Peyer's patch (tissue), 4 donors: ENCODE measurements at regions not wholly inside any gene's neighbourhood (a gene's known extent, or its start where the extent isn't known, plus 50 kb on each side); places are given as distances from the start of the nearest gene placed in this dataset.
"Not testable (repeated sequence)": the region's sequence is repeated elsewhere in the genome, so short reads cannot be mapped to it uniquely, and the experiment has no call there.

Experiments
- DNase-seq, 3 donors: peaks; one replicate each; pipeline ENCODE4 v3.0.0-alpha.2; 2017 to 2019
- H3K27ac ChIP-seq, 4 donors: fragments of 200-600 bp; sonication (generic); one replicate each; pipeline ENCODE4 v1.5.1; 2016 to 2019
- H3K27me3 ChIP-seq, 2 donors: fragments of 200-600 bp; sonication (generic); one replicate each; pipeline ENCODE4 v1.5.1; 2019
- H3K36me3 ChIP-seq, 3 donors: fragments of 200-600 bp; sonication (generic); one replicate each; pipeline ENCODE4 v1.5.1; 2016 to 2019
- H3K4me1 ChIP-seq, 4 donors: fragments of 200-600 bp; sonication (generic); one replicate each; pipeline ENCODE4 v1.5.1; 2016 to 2019
- H3K4me3 ChIP-seq, 4 donors: fragments of 200-600 bp; sonication (generic); 1 replicate in 3 of 4; 2 replicates in 1 of 4; pipeline ENCODE4 v1.5.1; 2016 to 2019; ENCODE audit warnings: mild to moderate bottlenecking in 1 of 4
- H3K9me3 ChIP-seq, 4 donors: fragments of 200-600 bp; sonication (generic); one replicate each; pipeline ENCODE4 v1.5.1; 2016 to 2019; ENCODE audit warnings: mild to moderate bottlenecking in 1 of 4
- POLR2A ChIP-seq, 2 donors: fragments of 450-650 bp; IDR thresholded peaks; one replicate each; pipeline ENCODE4 v1.5.1; 2017; ENCODE audit warnings: antibody characterized with exemption in 2 of 2, mild to moderate bottlenecking in 2 of 2, moderate library complexity in 2 of 2
- TF ChIP-seq, protein P1 (sequence below), 6 experiments: fragments of 450-650 bp in 4 of 6; fragments of 200-600 bp in 2 of 6; sonication (generic) in 1 of 6; IDR thresholded peaks; one replicate each; pipeline ENCODE4 v1.5.1; 2017 to 2019; ENCODE audit warnings: antibody characterized with exemption in 6 of 6, mild to moderate bottlenecking in 3 of 6, moderate library complexity in 1 of 6

GRCh38 chr7:118995350-118995749 is 770.8 kb downstream of the ANKRD7 start:
- Histone ChIP-seq H3K9me3 (no peaks in the 10 kb centered on the region), H3K36me3 (no peaks in the 10 kb centered on the region), H3K4me3 (no peak overlapping the region), H3K27ac (no peak overlapping the region), H3K4me1 (no peaks in the 10 kb centered on the region), H3K27me3 (no peaks in the 10 kb centered on the region)
- DNase-seq: no peak
- TF ChIP-seq, protein P1, sequence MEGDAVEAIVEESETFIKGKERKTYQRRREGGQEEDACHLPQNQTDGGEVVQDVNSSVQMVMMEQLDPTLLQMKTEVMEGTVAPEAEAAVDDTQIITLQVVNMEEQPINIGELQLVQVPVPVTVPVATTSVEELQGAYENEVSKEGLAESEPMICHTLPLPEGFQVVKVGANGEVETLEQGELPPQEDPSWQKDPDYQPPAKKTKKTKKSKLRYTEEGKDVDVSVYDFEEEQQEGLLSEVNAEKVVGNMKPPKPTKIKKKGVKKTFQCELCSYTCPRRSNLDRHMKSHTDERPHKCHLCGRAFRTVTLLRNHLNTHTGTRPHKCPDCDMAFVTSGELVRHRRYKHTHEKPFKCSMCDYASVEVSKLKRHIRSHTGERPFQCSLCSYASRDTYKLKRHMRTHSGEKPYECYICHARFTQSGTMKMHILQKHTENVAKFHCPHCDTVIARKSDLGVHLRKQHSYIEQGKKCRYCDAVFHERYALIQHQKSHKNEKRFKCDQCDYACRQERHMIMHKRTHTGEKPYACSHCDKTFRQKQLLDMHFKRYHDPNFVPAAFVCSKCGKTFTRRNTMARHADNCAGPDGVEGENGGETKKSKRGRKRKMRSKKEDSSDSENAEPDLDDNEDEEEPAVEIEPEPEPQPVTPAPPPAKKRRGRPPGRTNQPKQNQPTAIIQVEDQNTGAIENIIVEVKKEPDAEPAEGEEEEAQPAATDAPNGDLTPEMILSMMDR (IDR thresholded peaks at IDR 0.05): no peak
- no peak for TF ChIP-seq POLR2A (IDR thresholded peaks at IDR 0.05)

- H3K27me3 ChIP-seq: no peaks in the 10 kb centered on the region
- no peak overlapping the region for H3K27ac ChIP-seq
- H3K9me3 ChIP-seq: no peaks in the 10 kb centered on the region
- no peak overlapping the region for H3K4me3 ChIP-seq
- H3K36me3 ChIP-seq: no peaks in the 10 kb centered on the region
- H3K4me1 ChIP-seq: no peaks in the 10 kb centered on the region
- TF ChIP-seq, protein P1 (IDR thresholded peaks at IDR 0.05): no peak
- TF ChIP-seq POLR2A (IDR thresholded peaks at IDR 0.05): no peak
- no peak for DNase-seq
Measured at GRCh38 chr7:119007236-119007635, 782.7 kb downstream of the ANKRD7 start.

- no peak for TF ChIP-seq POLR2A (IDR thresholded peaks at IDR 0.05)
- TF ChIP-seq, protein P1 (IDR thresholded peaks at IDR 0.05): no peak
- no peaks in the 10 kb centered on the region for H3K36me3 ChIP-seq
Measured at GRCh38 chr7:119010635-119011034, 786.1 kb downstream of the ANKRD7 start.

DNA sequence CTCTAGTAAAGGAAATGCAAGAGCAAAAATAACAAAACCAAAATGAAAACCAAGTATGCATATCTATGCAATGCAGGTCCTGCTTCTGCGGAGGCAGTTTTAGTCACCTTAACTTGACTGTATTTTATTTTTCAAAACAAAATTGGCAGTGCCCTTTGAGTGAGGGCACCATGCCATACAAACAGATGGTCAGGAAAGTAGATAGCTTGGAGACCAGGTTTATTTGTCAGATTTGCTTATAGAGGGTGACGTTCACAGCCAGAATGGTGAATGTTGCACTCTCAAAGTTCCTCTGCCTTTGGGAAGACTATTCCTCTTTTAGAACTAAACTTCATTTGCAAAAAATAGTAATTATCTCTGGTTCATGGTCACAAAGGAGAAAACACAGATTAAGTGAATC is 801.9 kb downstream of the ANKRD7 start:
- Histone ChIP-seq H3K4me1 (no peaks in the 10 kb centered on the region), H3K4me3 (no peak overlapping the region), H3K9me3 (no peaks in the 10 kb centered on the region), H3K27ac (no peak overlapping the region), H3K36me3 (no peaks in the 10 kb centered on the region), H3K27me3 (no peaks in the 10 kb centered on the region)
- no peak for DNase-seq
- TF ChIP-seq, protein P1 (IDR thresholded peaks at IDR 0.05): no peak
- no peak for TF ChIP-seq POLR2A (IDR thresholded peaks at IDR 0.05)

More at GRCh38 chr7:119010635-119011034, 786.1 kb downstream of the ANKRD7 start:
- no peak overlapping the region for H3K27ac ChIP-seq
- H3K9me3 ChIP-seq: no peaks in the 10 kb centered on the region
- DNase-seq: no peak
- no peaks in the 10 kb centered on the region for H3K27me3 ChIP-seq
- H3K4me1 ChIP-seq: no peaks in the 10 kb centered on the region
- no peak overlapping the region for H3K4me3 ChIP-seq

GRCh38 chr7:119028736-119029135 is 804.2 kb downstream of the ANKRD7 start:
- H3K27ac ChIP-seq: no peak overlapping the region
- no peaks in the 10 kb centered on the region for H3K9me3 ChIP-seq
- H3K4me3 ChIP-seq: no peak overlapping the region
- no peaks in the 10 kb centered on the region for H3K4me1 ChIP-seq
- no peak for DNase-seq
- TF ChIP-seq POLR2A (IDR thresholded peaks at IDR 0.05): no peak
- TF ChIP-seq, protein P1 (IDR thresholded peaks at IDR 0.05): no peak
- no peaks in the 10 kb centered on the region for H3K36me3 ChIP-seq
- no peaks in the 10 kb centered on the region for H3K27me3 ChIP-seq

- DNase-seq, H3K36me3 ChIP-seq, H3K27ac ChIP-seq, H3K9me3 ChIP-seq, H3K4me1 ChIP-seq, H3K27me3 ChIP-seq, H3K4me3 ChIP-seq: not testable (repeated sequence)
Measured at GRCh38 chr7:119032136-119032535, 807.6 kb downstream of the ANKRD7 start.
